ENCODE measurements at regions not wholly inside any gene's neighbourhood (a gene's known extent, or its start where the extent isn't known, plus 50 kb on each side); places are given as distances from the start of the nearest gene placed in this dataset.

DNA sequence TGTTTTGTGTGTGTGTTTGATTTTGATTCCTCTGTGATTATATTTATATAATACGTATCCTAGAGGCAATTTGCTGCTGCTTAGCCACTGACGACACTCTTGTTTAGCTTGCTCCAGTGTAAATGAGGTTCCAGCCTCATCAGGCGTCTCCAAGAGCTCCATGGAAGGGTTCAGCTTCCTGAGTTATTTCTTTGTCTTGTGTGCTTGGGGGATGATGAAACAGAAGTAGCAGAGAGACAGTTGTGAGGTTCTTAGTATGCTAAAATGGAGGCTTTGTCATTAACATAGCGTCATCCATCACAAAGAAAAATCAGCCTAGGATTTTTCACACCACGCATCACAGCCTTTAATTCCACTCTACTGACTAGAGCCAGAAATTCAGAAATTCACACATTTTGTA, 85.1 kb downstream of the KLF6 start:
- TF ChIP-seq POLR2AphosphoS5 (IDR thresholded peaks at IDR 0.05) (no peak), POLR2A (IDR thresholded peaks at IDR 0.05) (no peak), EP300 (IDR thresholded peaks at IDR 0.05) (no peak)
- TF ChIP-seq, protein P1, sequence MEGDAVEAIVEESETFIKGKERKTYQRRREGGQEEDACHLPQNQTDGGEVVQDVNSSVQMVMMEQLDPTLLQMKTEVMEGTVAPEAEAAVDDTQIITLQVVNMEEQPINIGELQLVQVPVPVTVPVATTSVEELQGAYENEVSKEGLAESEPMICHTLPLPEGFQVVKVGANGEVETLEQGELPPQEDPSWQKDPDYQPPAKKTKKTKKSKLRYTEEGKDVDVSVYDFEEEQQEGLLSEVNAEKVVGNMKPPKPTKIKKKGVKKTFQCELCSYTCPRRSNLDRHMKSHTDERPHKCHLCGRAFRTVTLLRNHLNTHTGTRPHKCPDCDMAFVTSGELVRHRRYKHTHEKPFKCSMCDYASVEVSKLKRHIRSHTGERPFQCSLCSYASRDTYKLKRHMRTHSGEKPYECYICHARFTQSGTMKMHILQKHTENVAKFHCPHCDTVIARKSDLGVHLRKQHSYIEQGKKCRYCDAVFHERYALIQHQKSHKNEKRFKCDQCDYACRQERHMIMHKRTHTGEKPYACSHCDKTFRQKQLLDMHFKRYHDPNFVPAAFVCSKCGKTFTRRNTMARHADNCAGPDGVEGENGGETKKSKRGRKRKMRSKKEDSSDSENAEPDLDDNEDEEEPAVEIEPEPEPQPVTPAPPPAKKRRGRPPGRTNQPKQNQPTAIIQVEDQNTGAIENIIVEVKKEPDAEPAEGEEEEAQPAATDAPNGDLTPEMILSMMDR (IDR thresholded peaks at IDR 0.05): no peak
- 96% methylated on average over 5 of the region's 5 CpGs for WGBS
- Histone ChIP-seq H3K36me3 (no peaks in the 10 kb centered on the region), H3K27ac (no peak overlapping the region), H3K9me3 (no peaks in the 10 kb centered on the region), H3K4me1 (no peaks in the 10 kb centered on the region), H3K27me3 (no peaks in the 10 kb centered on the region), H3K4me3 (no peak overlapping the region)
- no peak for DNase-seq (ENCODE audit: low spot score in 2 of 2)

DNA sequence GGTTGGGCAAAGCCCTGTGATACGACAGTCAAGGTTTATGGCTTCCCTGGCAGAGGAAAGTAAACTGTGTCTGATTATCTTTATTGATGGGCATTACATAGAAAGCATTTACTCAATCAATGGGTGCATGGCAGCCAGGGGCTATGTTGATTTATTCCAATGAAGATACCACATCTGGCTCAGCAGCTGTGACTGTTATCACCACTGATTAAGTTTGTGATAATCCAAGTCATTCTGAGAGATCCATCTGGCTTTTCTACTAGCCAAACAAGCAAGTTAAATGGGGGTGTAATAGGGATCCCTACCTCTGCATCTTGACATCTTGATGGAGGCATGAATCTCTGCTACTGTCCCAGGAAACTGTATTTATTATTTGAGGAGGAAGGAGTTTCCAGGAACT, 86.7 kb downstream of the KLF6 start:
- Histone ChIP-seq H3K9me3 (no peaks in the 10 kb centered on the region), H3K36me3 (no peaks in the 10 kb centered on the region), H3K27me3 (no peaks in the 10 kb centered on the region), H3K4me1 (no peaks in the 10 kb centered on the region), H3K27ac (no peak overlapping the region), H3K4me3 (no peak overlapping the region)
- TF ChIP-seq, protein P1 (IDR thresholded peaks at IDR 0.05): no peak
- TF ChIP-seq POLR2AphosphoS5 (IDR thresholded peaks at IDR 0.05) (no peak), EP300 (IDR thresholded peaks at IDR 0.05) (no peak), POLR2A (IDR thresholded peaks at IDR 0.05) (no peak)
- DNase-seq (ENCODE audit: low spot score in 2 of 2): no peak
- 100% methylated on average over 1 of the region's 1 CpG for WGBS

DNA sequence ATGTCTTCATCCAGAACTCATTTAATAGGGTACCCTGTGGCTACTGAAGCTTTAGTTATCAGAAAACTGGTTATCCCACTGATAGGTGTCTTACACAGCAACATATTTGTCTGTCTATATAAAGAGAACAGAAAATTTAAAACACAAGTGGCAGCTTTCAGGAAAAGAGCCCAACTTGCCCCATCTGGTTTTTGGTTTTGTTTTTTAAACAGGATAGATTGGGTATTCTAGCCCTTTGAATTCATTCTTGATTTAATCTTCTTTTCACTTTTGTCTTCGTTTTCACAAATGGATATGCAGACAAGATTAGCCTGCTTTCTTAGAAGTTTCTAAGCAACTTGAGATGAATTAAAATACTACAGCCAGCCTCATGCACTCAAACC, 91.3 kb downstream of the KLF6 start:
- no peak for TF ChIP-seq POLR2A (IDR thresholded peaks at IDR 0.05)
- TF ChIP-seq, protein P1 (IDR thresholded peaks at IDR 0.05): no peak
- no peak for TF ChIP-seq EP300 (IDR thresholded peaks at IDR 0.05)
- TF ChIP-seq POLR2AphosphoS5 (IDR thresholded peaks at IDR 0.05): no peak
- no peak for DNase-seq (ENCODE audit: low spot score in 2 of 2)
- 41% methylated on average over 1 of the region's 1 CpG for WGBS
- Histone ChIP-seq H3K4me3 (no peak overlapping the region), H3K27me3 (no peaks in the 10 kb centered on the region), H3K9me3 (no peaks in the 10 kb centered on the region), H3K4me1 (no peaks in the 10 kb centered on the region), H3K36me3 (no peaks in the 10 kb centered on the region), H3K27ac (no peak overlapping the region)

DNA sequence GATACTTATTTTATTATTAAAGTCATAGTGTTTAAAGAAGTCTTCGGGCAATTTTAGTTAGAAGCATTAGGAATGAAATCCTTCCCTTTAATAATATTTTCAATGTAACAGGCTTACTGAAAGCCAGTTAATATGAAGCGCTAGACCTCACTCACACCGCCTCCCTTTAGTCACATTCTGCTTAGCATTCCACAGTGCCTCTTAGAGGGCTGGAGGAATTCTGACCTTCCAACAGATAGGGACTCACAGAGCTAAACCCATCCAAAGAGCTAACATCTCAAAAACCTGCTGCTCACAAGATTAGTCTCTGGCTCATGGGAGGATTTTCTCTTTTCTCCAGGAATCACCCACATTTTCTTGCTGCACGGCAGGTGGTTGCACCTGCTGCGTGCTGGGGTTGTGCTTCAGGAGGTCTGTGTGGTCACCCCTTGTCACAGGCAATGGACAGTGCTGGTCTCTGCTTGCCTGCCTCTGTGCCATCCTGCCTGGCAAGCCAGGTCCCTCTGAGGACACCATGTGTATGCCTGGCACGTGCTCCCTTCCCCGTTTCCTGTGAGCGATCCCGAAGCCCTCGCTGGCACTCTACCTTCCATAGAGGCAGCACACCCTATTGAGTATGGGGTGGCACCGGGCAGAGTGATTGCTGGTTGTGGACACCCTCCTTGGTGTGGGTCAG, 91.8 kb downstream of the KLF6 start:
- Histone ChIP-seq H3K4me1 (no peaks in the 10 kb centered on the region), H3K4me3 (no peak overlapping the region), H3K27ac (no peak overlapping the region), H3K9me3 (no peaks in the 10 kb centered on the region), H3K36me3 (no peaks in the 10 kb centered on the region), H3K27me3 (no peaks in the 10 kb centered on the region)
- DNase-seq (ENCODE audit: low spot score in 2 of 2): no peak
- TF ChIP-seq, protein P1 (IDR thresholded peaks at IDR 0.05): no peak
- TF ChIP-seq POLR2A (IDR thresholded peaks at IDR 0.05) (no peak), EP300 (IDR thresholded peaks at IDR 0.05) (no peak), POLR2AphosphoS5 (IDR thresholded peaks at IDR 0.05) (no peak)
- 86% methylated on average over 10 of the region's 11 CpGs for WGBS

DNA sequence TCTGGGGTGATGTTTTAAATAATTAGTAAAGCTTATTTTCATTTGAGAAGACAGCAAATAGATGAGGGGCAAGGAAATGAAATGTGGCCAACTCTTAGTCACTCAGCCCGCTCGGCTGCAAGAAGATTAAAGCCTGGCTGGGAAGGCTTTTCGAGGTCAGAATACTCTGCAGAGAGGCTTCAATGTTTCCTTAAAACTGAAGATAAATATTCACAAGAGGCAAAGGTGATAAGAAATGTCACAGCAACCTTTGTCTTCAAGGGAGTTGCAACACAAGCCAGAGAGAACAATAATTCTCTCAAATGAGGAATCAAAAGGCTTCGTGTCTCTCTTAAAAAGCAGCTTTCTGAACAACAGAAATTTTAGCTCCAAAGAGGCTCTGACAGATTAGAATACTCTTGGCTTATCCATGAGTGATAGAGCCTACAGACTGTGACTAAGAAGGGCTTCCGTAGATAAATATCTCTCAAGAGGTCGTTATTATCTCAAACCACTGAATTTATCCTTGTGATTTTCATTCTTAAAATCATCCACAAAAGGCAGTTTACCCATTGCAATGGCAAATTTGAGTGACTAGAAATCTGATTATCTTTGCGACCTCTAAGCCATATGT, 92.5 kb downstream of the KLF6 start:
- WGBS: 70% methylated on average over 7 of the region's 7 CpGs
- H3K4me1 ChIP-seq: no peaks in the 10 kb centered on the region
- H3K36me3 ChIP-seq: no peaks in the 10 kb centered on the region
- H3K4me3 ChIP-seq: no peak overlapping the region
- no peak for DNase-seq (ENCODE audit: low spot score in 2 of 2)
- no peaks in the 10 kb centered on the region for H3K27me3 ChIP-seq
- H3K9me3 ChIP-seq: no peaks in the 10 kb centered on the region
- TF ChIP-seq POLR2A (IDR thresholded peaks at IDR 0.05): no peak
- TF ChIP-seq, protein P1 (IDR thresholded peaks at IDR 0.05): no peak
- TF ChIP-seq POLR2AphosphoS5 (IDR thresholded peaks at IDR 0.05): no peak
- TF ChIP-seq EP300 (IDR thresholded peaks at IDR 0.05): no peak
- no peak overlapping the region for H3K27ac ChIP-seq

Measured in suprapubic skin (tissue), 4 donors.